GM20000 (cell line): ENCODE measurements at regions not wholly inside any gene's neighbourhood (a gene's known extent, or its start where the extent isn't known, plus 50 kb on each side); places are given as distances from the start of the nearest gene placed in this dataset.

Experiments used
- DNase-seq: peaks from one replicate; pipeline ENCODE4 v3.0.0; 2012; ENCODE audit warnings: low spot score
- CTCF ChIP-seq: IDR thresholded peaks from 2 replicates; pipeline ENCODE4 v1.5.1; 2012; ENCODE audit warnings: mild to moderate bottlenecking, control low read depth; ENCODE audit errors: extremely low read depth, missing control alignments

DNA sequence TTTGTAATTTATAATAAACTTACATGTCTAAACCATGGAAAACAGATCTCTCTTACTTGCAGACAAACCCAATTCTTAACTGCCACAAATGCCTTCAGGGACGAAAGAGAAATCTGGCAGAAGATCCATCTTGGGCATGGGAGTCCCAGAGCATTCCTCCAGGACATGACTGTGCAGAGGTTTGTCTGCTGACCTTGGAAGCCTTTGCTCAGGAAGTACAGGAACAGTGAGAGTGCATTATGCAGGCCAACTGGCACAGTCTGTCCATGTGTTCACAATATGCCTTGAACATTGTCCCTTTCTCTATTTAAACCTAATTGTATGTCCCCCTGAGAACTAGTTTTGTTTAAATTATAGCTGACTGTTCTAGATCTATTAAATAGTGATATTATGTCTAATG lies 467.1 kb downstream of the ATP23 start:
- no peak for DNase-seq
- TF ChIP-seq CTCF: no peak

- TF ChIP-seq CTCF: no peak
- DNase-seq: no peak
Observed at GRCh38 chr12:58412461-58413060, 471.2 kb downstream of the ATP23 start.

DNA sequence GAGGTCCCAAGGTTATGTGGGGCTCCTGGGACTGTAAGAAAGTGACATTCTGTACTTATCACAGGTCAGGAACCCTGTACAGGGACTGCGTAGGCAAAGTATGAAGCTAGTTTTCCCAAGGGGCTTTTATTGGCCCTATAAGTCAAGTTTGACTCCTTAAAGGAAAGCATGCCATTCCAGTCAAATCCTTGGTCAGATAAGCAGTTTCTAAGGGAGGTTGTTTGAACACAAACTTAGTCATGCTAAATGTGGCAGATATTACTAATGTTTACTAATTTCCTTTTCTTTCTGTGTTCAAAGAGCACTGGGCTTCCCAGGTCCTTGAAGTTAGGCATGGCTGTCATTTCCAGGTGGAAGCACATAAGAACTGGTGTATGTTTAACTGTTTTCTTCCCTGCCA lies 472.4 kb downstream of the ATP23 start:
- no peak for DNase-seq
- no peak for TF ChIP-seq CTCF

- no peak for DNase-seq
- no peak for TF ChIP-seq CTCF
Observed at GRCh38 chr12:58414398-58414871, 473.1 kb downstream of the ATP23 start.

DNA sequence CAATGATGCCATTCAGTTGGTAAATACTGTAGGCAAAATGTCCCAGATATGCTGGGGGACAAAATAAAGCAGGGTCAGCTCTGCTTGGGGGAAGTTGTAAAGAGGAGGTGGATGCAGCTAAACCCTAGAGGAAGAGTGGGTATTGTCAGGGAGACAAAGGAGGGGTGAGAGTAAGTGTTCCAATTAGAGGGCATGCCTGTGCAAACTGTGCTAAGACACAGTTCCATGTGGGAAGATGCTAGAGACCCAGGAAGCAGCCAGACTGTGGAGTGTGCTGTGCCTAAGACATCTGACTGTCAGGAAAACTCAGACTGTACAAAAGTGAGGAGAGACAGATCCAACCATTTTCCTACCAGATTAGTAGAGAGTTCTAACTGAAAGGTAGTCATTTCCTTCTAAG lies 474.3 kb downstream of the ATP23 start:
- DNase-seq: no peak
- no peak for TF ChIP-seq CTCF

DNA sequence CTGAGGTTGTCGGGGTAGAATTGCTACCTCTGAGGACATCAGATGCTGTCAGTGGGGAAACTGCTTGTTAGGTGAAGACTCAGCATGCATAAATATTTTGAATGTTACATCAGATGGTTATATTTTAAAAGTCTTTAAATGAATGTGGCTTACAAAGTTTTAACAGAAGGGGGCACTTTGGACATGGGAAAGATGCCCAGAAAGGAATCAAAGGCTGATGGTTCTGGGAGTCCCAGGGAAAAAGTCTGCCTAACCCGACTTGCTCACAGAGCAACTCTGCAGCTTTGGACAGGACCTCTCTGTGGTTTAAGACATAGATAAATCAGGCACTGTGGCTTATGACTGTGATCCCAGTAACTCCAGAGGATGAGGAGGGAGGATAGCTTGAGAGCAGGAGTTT lies 474.9 kb downstream of the ATP23 start:
- no peak for DNase-seq
- no peak for TF ChIP-seq CTCF

DNA sequence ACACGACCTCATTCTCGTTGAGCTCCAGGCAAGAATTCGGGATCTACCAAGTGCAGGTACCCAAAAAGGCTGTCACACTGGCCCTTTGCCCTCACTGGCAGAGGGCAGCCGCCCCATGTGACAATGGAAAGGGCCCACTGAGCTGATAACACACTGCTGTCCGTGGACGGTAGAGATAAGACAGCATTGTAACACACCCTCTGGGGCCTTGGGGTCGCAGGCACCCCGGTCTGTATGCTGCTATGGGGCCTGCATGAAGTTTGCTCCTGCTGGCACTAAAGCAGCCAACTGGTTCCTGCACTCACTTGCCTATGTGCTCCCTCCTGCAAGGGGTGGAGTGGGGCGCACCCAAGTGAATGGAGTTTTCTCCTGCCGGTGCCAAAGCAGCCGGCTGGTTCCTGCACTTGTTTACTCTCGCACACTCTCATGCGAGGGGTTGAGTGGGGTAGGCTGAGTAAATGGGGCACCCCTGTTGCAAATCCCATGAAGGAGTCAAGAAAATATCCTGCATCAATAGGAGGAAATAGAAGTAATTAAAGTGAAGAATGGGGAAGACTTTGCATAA lies 477.9 kb downstream of the ATP23 start:
- no peak for TF ChIP-seq CTCF

More for the DNA sequence above, 477.9 kb downstream of the ATP23 start:
- DNase-seq: no peak
